Cardiac muscle cell (in vitro differentiated cells and primary cell): ENCODE measurements at regions not wholly inside any gene's neighbourhood (a gene's known extent, or its start where the extent isn't known, plus 50 kb on each side); places are given as distances from the start of the nearest gene placed in this dataset.

Experiments used
- DNase-seq, 2 donors: peaks; one replicate each; pipeline versions ENCODE4 v3.0.0 to v3.0.0-alpha.2; 2010 to 2017; ENCODE audit warnings: low read depth in 1 of 2, low spot score in 1 of 2
- H3K27ac ChIP-seq: fragments of 200-600 bp; sonication (generic); 2 replicates; pipeline ENCODE4 v1.5.1; 2016
- H3K27me3 ChIP-seq: fragments of 200-600 bp; sonication (generic); 2 replicates; pipeline ENCODE4 v1.6.0; 2016; ENCODE audit warnings: control low read depth
- H3K36me3 ChIP-seq: fragments of 200-600 bp; sonication (generic); 2 replicates; pipeline ENCODE4 v1.5.1; 2016; ENCODE audit warnings: control low read depth
- H3K4me1 ChIP-seq: fragments of 200-600 bp; sonication (generic); 2 replicates; pipeline ENCODE4 v1.8.1; 2017; ENCODE audit warnings: low read depth, mild to moderate bottlenecking, mixed run types
- H3K4me3 ChIP-seq: fragments of 200-600 bp; sonication (generic); 2 replicates; pipeline ENCODE4 v1.5.1; 2016; ENCODE audit warnings: mild to moderate bottlenecking
- H3K9me3 ChIP-seq: fragments of 200-600 bp; sonication (generic); 2 replicates; pipeline ENCODE4 v1.5.1; 2017; ENCODE audit warnings: low read depth, mild to moderate bottlenecking, control low read depth
- TF ChIP-seq, protein P1 (sequence below): IDR thresholded peaks from 2 replicates; pipeline ENCODE4 v1.5.1; 2012; ENCODE audit warnings: low read depth, mild to moderate bottlenecking, low read length

- Histone ChIP-seq H3K4me1 (no peaks in the 10 kb centered on the region), H3K36me3 (no peaks in the 10 kb centered on the region), H3K9me3 (no peaks in the 10 kb centered on the region), H3K27me3 (no peaks in the 10 kb centered on the region), H3K4me3 (no peak overlapping the region), H3K27ac (no peak overlapping the region)
- no peak for DNase-seq
- TF ChIP-seq, protein P1, sequence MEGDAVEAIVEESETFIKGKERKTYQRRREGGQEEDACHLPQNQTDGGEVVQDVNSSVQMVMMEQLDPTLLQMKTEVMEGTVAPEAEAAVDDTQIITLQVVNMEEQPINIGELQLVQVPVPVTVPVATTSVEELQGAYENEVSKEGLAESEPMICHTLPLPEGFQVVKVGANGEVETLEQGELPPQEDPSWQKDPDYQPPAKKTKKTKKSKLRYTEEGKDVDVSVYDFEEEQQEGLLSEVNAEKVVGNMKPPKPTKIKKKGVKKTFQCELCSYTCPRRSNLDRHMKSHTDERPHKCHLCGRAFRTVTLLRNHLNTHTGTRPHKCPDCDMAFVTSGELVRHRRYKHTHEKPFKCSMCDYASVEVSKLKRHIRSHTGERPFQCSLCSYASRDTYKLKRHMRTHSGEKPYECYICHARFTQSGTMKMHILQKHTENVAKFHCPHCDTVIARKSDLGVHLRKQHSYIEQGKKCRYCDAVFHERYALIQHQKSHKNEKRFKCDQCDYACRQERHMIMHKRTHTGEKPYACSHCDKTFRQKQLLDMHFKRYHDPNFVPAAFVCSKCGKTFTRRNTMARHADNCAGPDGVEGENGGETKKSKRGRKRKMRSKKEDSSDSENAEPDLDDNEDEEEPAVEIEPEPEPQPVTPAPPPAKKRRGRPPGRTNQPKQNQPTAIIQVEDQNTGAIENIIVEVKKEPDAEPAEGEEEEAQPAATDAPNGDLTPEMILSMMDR: no peak
These were observed 308.7 kb downstream of the RPAP3 start for GRCh38 chr12:47396902-47397663.

DNA sequence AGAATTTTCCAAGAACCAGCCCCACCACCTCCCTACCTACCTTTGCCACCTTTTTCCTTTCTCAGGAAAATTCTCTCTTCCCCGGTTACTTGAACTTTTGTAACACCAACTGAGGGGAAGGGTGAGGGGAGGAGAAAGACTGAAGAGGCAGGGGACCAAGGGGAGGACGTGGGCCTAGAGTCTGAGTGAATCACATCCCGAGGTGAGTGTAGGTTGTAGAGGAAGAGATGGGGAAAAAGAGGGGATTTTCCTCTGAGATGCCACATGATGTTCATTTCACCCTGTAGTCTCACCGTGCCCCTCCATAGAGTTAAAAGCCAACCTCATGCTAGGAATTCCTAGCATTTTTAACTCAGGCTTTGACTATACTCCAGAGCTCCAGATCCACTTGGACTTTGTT lies 311.8 kb downstream of the RPAP3 start:
- Histone ChIP-seq H3K9me3 (no peaks in the 10 kb centered on the region), H3K27ac (no peak overlapping the region), H3K27me3 (no peaks in the 10 kb centered on the region), H3K36me3 (no peaks in the 10 kb centered on the region), H3K4me3 (no peak overlapping the region), H3K4me1 (no peaks in the 10 kb centered on the region)
- DNase-seq: peak in 1 of 2 donors; percentile 11
- TF ChIP-seq, protein P1: no peak

GRCh38 chr12:47393403-47393790 lies 312.4 kb downstream of the RPAP3 start:
- no peak overlapping the region for H3K27ac ChIP-seq
- TF ChIP-seq, protein P1: no peak
- no peak overlapping the region for H3K4me3 ChIP-seq
- no peaks in the 10 kb centered on the region for H3K9me3 ChIP-seq
- no peak for DNase-seq
- H3K36me3 ChIP-seq: no peaks in the 10 kb centered on the region
- no peaks in the 10 kb centered on the region for H3K4me1 ChIP-seq
- H3K27me3 ChIP-seq: no peaks in the 10 kb centered on the region

- DNase-seq: no peak
- TF ChIP-seq, protein P1: no peak
- Histone ChIP-seq H3K4me3 (no peak overlapping the region), H3K27me3 (no peaks in the 10 kb centered on the region), H3K9me3 (no peaks in the 10 kb centered on the region), H3K36me3 (no peaks in the 10 kb centered on the region), H3K4me1 (no peaks in the 10 kb centered on the region), H3K27ac (no peak overlapping the region)
These were observed 311.8 kb upstream of the AMIGO2 start for GRCh38 chr12:47391566-47391965.

GRCh38 chr12:47388712-47389111 lies 309.0 kb upstream of the AMIGO2 start:
- peaks cover 7% of the 10 kb centered on the region for H3K4me1 ChIP-seq
- H3K27me3 ChIP-seq: peaks cover 7% of the 10 kb centered on the region
- H3K27ac ChIP-seq: no peak overlapping the region
- DNase-seq: no peak
- no peak overlapping the region for H3K4me3 ChIP-seq
- no peaks in the 10 kb centered on the region for H3K9me3 ChIP-seq
- H3K36me3 ChIP-seq: no peaks in the 10 kb centered on the region
- TF ChIP-seq, protein P1: no peak
